ENCODE measurements at regions not wholly inside any gene's neighbourhood (a gene's known extent, or its start where the extent isn't known, plus 50 kb on each side); places are given as distances from the start of the nearest gene placed in this dataset.

DNA sequence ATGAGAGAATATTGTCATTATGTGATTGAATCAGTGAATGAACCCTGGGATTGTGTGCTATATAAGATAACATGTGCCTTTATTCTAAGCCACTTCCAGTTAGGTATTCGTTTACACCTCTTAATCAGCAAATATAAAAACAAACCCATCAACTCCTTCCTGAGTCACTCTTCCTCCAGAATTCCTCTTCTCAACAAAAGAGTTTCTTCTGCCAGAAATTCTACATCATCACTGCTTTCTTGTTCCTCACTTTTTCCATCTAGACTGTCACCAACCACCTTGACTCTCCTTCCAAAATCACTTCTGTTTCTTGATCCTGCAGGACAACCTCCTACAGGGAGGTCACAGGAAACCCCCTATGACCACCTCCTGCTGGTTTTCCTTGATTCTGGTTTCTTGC is 261.4 kb downstream of the CYP26B1 start (continued):
- TF ChIP-seq, protein P1, sequence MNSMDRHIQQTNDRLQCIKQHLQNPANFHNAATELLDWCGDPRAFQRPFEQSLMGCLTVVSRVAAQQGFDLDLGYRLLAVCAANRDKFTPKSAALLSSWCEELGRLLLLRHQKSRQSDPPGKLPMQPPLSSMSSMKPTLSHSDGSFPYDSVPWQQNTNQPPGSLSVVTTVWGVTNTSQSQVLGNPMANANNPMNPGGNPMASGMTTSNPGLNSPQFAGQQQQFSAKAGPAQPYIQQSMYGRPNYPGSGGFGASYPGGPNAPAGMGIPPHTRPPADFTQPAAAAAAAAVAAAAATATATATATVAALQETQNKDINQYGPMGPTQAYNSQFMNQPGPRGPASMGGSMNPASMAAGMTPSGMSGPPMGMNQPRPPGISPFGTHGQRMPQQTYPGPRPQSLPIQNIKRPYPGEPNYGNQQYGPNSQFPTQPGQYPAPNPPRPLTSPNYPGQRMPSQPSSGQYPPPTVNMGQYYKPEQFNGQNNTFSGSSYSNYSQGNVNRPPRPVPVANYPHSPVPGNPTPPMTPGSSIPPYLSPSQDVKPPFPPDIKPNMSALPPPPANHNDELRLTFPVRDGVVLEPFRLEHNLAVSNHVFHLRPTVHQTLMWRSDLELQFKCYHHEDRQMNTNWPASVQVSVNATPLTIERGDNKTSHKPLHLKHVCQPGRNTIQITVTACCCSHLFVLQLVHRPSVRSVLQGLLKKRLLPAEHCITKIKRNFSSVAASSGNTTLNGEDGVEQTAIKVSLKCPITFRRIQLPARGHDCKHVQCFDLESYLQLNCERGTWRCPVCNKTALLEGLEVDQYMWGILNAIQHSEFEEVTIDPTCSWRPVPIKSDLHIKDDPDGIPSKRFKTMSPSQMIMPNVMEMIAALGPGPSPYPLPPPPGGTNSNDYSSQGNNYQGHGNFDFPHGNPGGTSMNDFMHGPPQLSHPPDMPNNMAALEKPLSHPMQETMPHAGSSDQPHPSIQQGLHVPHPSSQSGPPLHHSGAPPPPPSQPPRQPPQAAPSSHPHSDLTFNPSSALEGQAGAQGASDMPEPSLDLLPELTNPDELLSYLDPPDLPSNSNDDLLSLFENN (IDR thresholded peaks at IDR 0.05; ENCODE audit: low read depth in 2 of 2, low read length in 2 of 2) = no peak
- TF ChIP-seq ZNF79 (CRISPR knock-in tag; IDR thresholded peaks at IDR 0.05; ENCODE audit: low read depth) = no peak
- no peak for TF ChIP-seq HMGN3 (IDR thresholded peaks at IDR 0.05; ENCODE audit: borderline replicate concordance, extremely low read depth, insufficient read length, low read depth, low read length)
- no peak for TF ChIP-seq BMI1 (IDR thresholded peaks at IDR 0.05; ENCODE audit: low read length)
- no peak for TF ChIP-seq ARHGAP35 (IDR thresholded peaks at IDR 0.05; ENCODE audit: partially characterized antibody)
- no peak for TF ChIP-seq CBX2 (IDR thresholded peaks at IDR 0.05; ENCODE audit: insufficient read depth, low read length, poor library complexity, severe bottlenecking)
- no peak for TF ChIP-seq DACH1 (IDR thresholded peaks at IDR 0.05; ENCODE audit: partially characterized antibody)
- TF ChIP-seq, protein P2, sequence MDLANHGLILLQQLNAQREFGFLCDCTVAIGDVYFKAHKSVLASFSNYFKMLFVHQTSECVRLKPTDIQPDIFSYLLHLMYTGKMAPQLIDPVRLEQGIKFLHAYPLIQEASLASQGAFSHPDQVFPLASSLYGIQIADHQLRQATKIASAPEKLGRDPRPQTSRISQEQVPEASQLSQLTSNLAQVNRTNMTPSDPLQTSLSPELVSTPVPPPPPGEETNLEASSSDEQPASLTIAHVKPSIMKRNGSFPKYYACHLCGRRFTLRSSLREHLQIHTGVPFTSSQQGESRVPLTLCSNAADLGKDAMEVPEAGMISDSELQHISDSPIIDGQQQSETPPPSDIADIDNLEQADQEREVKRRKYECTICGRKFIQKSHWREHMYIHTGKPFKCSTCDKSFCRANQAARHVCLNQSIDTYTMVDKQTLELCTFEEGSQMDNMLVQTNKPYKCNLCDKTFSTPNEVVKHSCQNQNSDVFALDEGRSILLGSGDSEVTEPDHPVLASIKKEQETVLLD (IDR thresholded peaks at IDR 0.05) = no peak
- no peak for TF ChIP-seq NBN (IDR thresholded peaks at IDR 0.05; ENCODE audit: low read depth)
- no peak for TF ChIP-seq MCM7 (IDR thresholded peaks at IDR 0.05)
- TF ChIP-seq SOX6 (IDR thresholded peaks at IDR 0.05) = no peak
- TF ChIP-seq POLR2G (IDR thresholded peaks at IDR 0.05; ENCODE audit: low read depth, low read length) = no peak

All from K562 (cell line).